DND-41 (cell line): ENCODE measurements at regions not wholly inside any gene's neighbourhood (a gene's known extent, or its start where the extent isn't known, plus 50 kb on each side); places are given as distances from the start of the nearest gene placed in this dataset.

Source experiments
- ATAC-seq: fragments of 200-7000 bp; cut with Tn5 transposase; 3 replicates; pipeline ENCODE4 v1.9.1; 2021; ENCODE audit warnings: low read depth; ENCODE audit not compliant: insufficient read depth
- DNase-seq: peaks from one replicate; pipeline ENCODE4 v3.0.0-alpha.2; 2020
- H2AFZ ChIP-seq: 2 replicates; pipeline ENCODE4 v1.6.0; 2012; ENCODE audit warnings: low read depth, low read length
- H3K27ac ChIP-seq: 2 replicates; pipeline ENCODE4 v1.5.1; 2012; ENCODE audit warnings: low read length, inconsistent platforms
- H3K27me3 ChIP-seq: fragments of 200-600 bp; sonication (generic); 2 replicates; pipeline ENCODE4 v1.6.0; 2012; ENCODE audit warnings: low read length, mild to moderate bottlenecking, inconsistent platforms; ENCODE audit not compliant: insufficient read depth, poor library complexity
- H3K36me3 ChIP-seq: 2 replicates; pipeline ENCODE4 v1.5.1; 2012; ENCODE audit warnings: low read length, inconsistent platforms; ENCODE audit not compliant: insufficient read depth
- H3K4me1 ChIP-seq: 2 replicates; pipeline ENCODE4 v1.5.1; 2012; ENCODE audit warnings: mild to moderate bottlenecking, low read length; ENCODE audit not compliant: insufficient read depth
- H3K4me2 ChIP-seq: 2 replicates; pipeline ENCODE4 v1.6.0; 2012; ENCODE audit warnings: mild to moderate bottlenecking, moderate library complexity, low read length, inconsistent platforms; ENCODE audit not compliant: insufficient read depth
- H3K4me3 ChIP-seq, 2 experiments: fragments of 200-600 bp in 1 of 2; shearing (Covaris generic) in 1 of 2; 2 replicates each; pipeline ENCODE4 v1.5.1; 2012 to 2016; ENCODE audit warnings: inconsistent platforms in 2 of 2, low read length in 2 of 2, mild to moderate bottlenecking in 2 of 2, low read depth in 1 of 2, moderate library complexity in 1 of 2
- H3K79me2 ChIP-seq: 2 replicates; pipeline ENCODE4 v1.6.0; 2012; ENCODE audit warnings: low read length, inconsistent platforms; ENCODE audit not compliant: insufficient read depth
- H3K9ac ChIP-seq: 2 replicates; pipeline ENCODE4 v1.6.0; 2012; ENCODE audit warnings: low read depth, mild to moderate bottlenecking, inconsistent platforms, low read length, moderate library complexity
- H3K9me3 ChIP-seq: 2 replicates; pipeline ENCODE4 v1.5.1; 2012; ENCODE audit warnings: low read length, moderate library complexity, mild to moderate bottlenecking, inconsistent platforms; ENCODE audit not compliant: insufficient read depth, severe bottlenecking
- H4K20me1 ChIP-seq: 2 replicates; pipeline ENCODE4 v1.6.0; 2012; ENCODE audit warnings: low read length; ENCODE audit not compliant: insufficient read depth
- CTCF ChIP-seq: IDR thresholded peaks from 2 replicates; pipeline ENCODE4 v1.5.1; 2012; ENCODE audit warnings: borderline replicate concordance, low read length, moderate library complexity, mild to moderate bottlenecking; ENCODE audit not compliant: poor library complexity, severe bottlenecking; ENCODE audit errors: extremely low read depth
- EZH2 ChIP-seq: IDR thresholded peaks from 3 replicates; pipeline ENCODE4 v1.6.1; 2012; ENCODE audit warnings: borderline replicate concordance, low read depth, mild to moderate bottlenecking, moderate library complexity, low read length, inconsistent platforms; ENCODE audit not compliant: severe bottlenecking

GRCh38 chr2:192814376-192814775 is 619.6 kb upstream of the TMEFF2 start:
- Histone ChIP-seq H3K79me2 (no peaks in the 10 kb centered on the region), H3K4me2 (no peak overlapping the region), H3K27ac (no peak overlapping the region), H3K4me1 (no peaks in the 10 kb centered on the region), H4K20me1 (no peaks in the 10 kb centered on the region), H3K9me3 (peaks cover under 1% of the 10 kb centered on the region), H3K4me3 (no peak overlapping the region), H3K27me3 (no peaks in the 10 kb centered on the region), H3K36me3 (no peaks in the 10 kb centered on the region), H2AFZ (no peak overlapping the region), H3K9ac (no peak overlapping the region)
- DNase-seq (no peak), ATAC-seq (no peak)
- TF ChIP-seq EZH2 (no peak), CTCF (no peak)

GRCh38 chr2:192813341-192813740 is 618.6 kb upstream of the TMEFF2 start:
- Histone ChIP-seq H3K9ac (no peak overlapping the region), H2AFZ (no peak overlapping the region), H3K79me2 (no peaks in the 10 kb centered on the region), H3K9me3 (peaks cover 8% of the 10 kb centered on the region), H4K20me1 (no peaks in the 10 kb centered on the region), H3K4me3 (no peak overlapping the region), H3K4me1 (0 out of 2 replicates have a peak, but pooled peaks cover 3% of the 10 kb centered on the region), H3K36me3 (no peaks in the 10 kb centered on the region), H3K4me2 (no peak overlapping the region), H3K27me3 (no peaks in the 10 kb centered on the region), H3K27ac (no peak overlapping the region)
- no peak for DNase-seq
- TF ChIP-seq CTCF (no peak), EZH2 (no peak)
- ATAC-seq: no peak

GRCh38 chr2:192809173-192809572 is 614.4 kb upstream of the TMEFF2 start:
- no peak for ATAC-seq
- no peaks in the 10 kb centered on the region for H3K79me2 ChIP-seq

More at GRCh38 chr2:192809173-192809572, 614.4 kb upstream of the TMEFF2 start:
- DNase-seq: no peak
- no peak overlapping the region for H3K4me3 ChIP-seq
- no peak overlapping the region for H3K4me2 ChIP-seq
- no peaks in the 10 kb centered on the region for H3K36me3 ChIP-seq
- H2AFZ ChIP-seq: no peak overlapping the region
- H3K27me3 ChIP-seq: no peaks in the 10 kb centered on the region
- H3K27ac ChIP-seq: no peak overlapping the region
- H3K9me3 ChIP-seq: peaks cover 10% of the 10 kb centered on the region
- no peak overlapping the region for H3K9ac ChIP-seq
- H3K4me1 ChIP-seq: 0 out of 2 replicates have a peak, but pooled peaks cover 3% of the 10 kb centered on the region
- H4K20me1 ChIP-seq: no peaks in the 10 kb centered on the region
- TF ChIP-seq EZH2 (no peak), CTCF (no peak)
